GM04503 (cell line): ENCODE measurements at regions not wholly inside any gene's neighbourhood (a gene's known extent, or its start where the extent isn't known, plus 50 kb on each side); places are given as distances from the start of the nearest gene placed in this dataset.
"Not testable (repeated sequence)": the region's sequence is repeated elsewhere in the genome, so short reads cannot be mapped to it uniquely, and the experiment has no call there.

ENCODE experiments used
- DNase-seq: peaks from one replicate; pipeline ENCODE4 v3.0.0-alpha.2; 2012; ENCODE audit warnings: low read depth

- no peak for DNase-seq
Observed at GRCh38 chr9:29228558-29228957, 1655.3 kb upstream of the C9orf72 start.

- DNase-seq, result no peak
Observed at GRCh38 chr9:29230931-29231330, 1657.7 kb upstream of the C9orf72 start.

GRCh38 chr9:29233193-29233592 is 1659.9 kb upstream of the C9orf72 start:
- DNase-seq, result no peak

GRCh38 chr9:29241320-29241719 is 1668.0 kb upstream of the C9orf72 start:
- no peak for DNase-seq

GRCh38 chr9:29245351-29245750 is 1672.1 kb upstream of the C9orf72 start:
- DNase-seq, result no peak

GRCh38 chr9:29270400-29270799 is 1697.1 kb upstream of the C9orf72 start:
- not testable (repeated sequence) for DNase-seq

GRCh38 chr9:29282121-29282520 is 1708.8 kb upstream of the C9orf72 start:
- DNase-seq, result no peak

- no peak for DNase-seq
Observed at GRCh38 chr9:29285818-29286217, 1712.5 kb upstream of the C9orf72 start.

GRCh38 chr9:29289365-29289764 is 1716.1 kb upstream of the C9orf72 start:
- no peak for DNase-seq

- DNase-seq, result no peak
Observed at GRCh38 chr9:29290516-29290915, 1717.2 kb upstream of the C9orf72 start.

- no peak for DNase-seq
Observed at GRCh38 chr9:29297592-29297991, 1724.3 kb upstream of the C9orf72 start.

- DNase-seq, result no peak
Observed at GRCh38 chr9:29311221-29311620, 1737.9 kb upstream of the C9orf72 start.

GRCh38 chr9:29312327-29312726 is 1739.0 kb upstream of the C9orf72 start:
- no peak for DNase-seq

- DNase-seq, result no peak
Observed at GRCh38 chr9:29319736-29320513, 1746.6 kb upstream of the C9orf72 start.

- no peak for DNase-seq
Observed at GRCh38 chr9:29322240-29322639, 1749.0 kb upstream of the C9orf72 start.

- no peak for DNase-seq
Observed at GRCh38 chr9:29325894-29326293, 1752.6 kb upstream of the C9orf72 start.

- no peak for DNase-seq
Observed at GRCh38 chr9:29332789-29333188, 1759.5 kb upstream of the C9orf72 start.

- no peak for DNase-seq
Observed at GRCh38 chr9:29336281-29336680, 1763.0 kb upstream of the C9orf72 start.

- DNase-seq, result no peak
Observed at GRCh38 chr9:29339387-29339786, 1766.1 kb upstream of the C9orf72 start.

GRCh38 chr9:29348999-29349398 is 1775.7 kb upstream of the C9orf72 start:
- DNase-seq, result no peak

GRCh38 chr9:29389421-29389820 is 1816.1 kb upstream of the C9orf72 start:
- DNase-seq, result no peak

GRCh38 chr9:29390859-29391258 is 1817.6 kb upstream of the C9orf72 start:
- no peak for DNase-seq

GRCh38 chr9:29393064-29393463 is 1819.8 kb upstream of the C9orf72 start:
- DNase-seq, result no peak

GRCh38 chr9:29394855-29395254 is 1821.6 kb upstream of the C9orf72 start:
- no peak for DNase-seq
